GM06990 (cell line): ENCODE measurements at regions not wholly inside any gene's neighbourhood (a gene's known extent, or its start where the extent isn't known, plus 50 kb on each side); places are given as distances from the start of the nearest gene placed in this dataset.

Source experiments
- DNase-seq: peaks from one replicate; pipeline ENCODE4 v3.0.0-alpha.2; 2011; ENCODE audit not compliant: insufficient read length; ENCODE audit errors: extremely low read depth
- H3K27me3 ChIP-seq: replicated peaks from 2 replicates; pipeline ENCODE4 v1.6.0; 2011; ENCODE audit warnings: low read length; ENCODE audit not compliant: control insufficient read depth, insufficient read depth
- H3K36me3 ChIP-seq: 2 replicates; pipeline ENCODE4 v1.5.1; 2011; ENCODE audit warnings: low read length; ENCODE audit not compliant: control insufficient read depth, insufficient read depth
- H3K4me3 ChIP-seq: replicated peaks from 2 replicates; pipeline ENCODE4 v1.5.1; 2011; ENCODE audit warnings: low read depth, mild to moderate bottlenecking, control low read depth, low read length
- CTCF ChIP-seq: IDR thresholded peaks from 2 replicates; pipeline ENCODE4 v1.5.1; 2011; ENCODE audit warnings: low read length, control low read depth, mild to moderate bottlenecking, inconsistent platforms; ENCODE audit not compliant: insufficient read depth, poor library complexity, severe bottlenecking

DNA sequence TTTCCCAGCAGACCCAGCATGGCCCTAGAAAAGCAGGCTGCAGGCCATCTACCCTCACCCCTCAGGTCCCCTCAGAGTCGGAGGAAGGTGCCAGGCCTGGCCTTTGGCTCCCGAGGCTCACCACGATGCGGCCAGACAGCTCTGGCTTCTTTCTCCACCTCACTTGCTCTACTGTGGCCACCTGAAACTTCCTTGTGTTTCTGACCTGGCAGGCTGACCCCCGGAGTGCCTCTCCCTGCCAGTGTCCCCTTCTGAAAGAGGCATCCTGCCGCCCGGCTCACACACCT, 375.0 kb upstream of the HS6ST1 start:
- Histone ChIP-seq H3K36me3 (no peaks in the 10 kb centered on the region), H3K4me3 (no peak overlapping the region), H3K27me3 (no peaks in the 10 kb centered on the region; the same call in 1 of the 2 replicates)
- no peak for TF ChIP-seq CTCF
- no peak for DNase-seq

- Histone ChIP-seq H3K36me3 (no peaks in the 10 kb centered on the region), H3K27me3 (no peaks in the 10 kb centered on the region; the same call in 1 of the 2 replicates), H3K4me3 (no peak overlapping the region)
- DNase-seq = no peak
- TF ChIP-seq CTCF = no peak
Measured at GRCh38 chr2:128695646-128696220, 377.1 kb upstream of the HS6ST1 start.

DNA sequence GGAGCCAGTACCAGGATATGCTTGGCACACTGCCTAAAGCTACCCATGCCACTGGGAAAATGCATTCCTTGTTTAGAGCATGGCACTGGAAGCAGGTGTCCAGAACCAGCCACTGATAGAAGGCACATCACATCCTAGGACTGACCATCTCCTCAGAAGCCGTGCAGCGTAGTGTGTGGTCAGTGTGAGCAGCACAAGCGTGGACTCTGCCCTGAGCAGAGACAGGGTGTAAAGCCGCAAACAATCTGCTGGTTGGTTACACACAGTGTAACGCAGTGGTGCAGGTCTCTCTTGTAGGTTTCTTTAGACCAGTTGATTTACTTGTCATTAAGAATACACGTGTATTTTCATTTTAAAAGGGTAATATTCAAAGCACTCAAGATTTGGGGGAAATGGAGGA, 377.8 kb upstream of the HS6ST1 start:
- H3K36me3 ChIP-seq = no peaks in the 10 kb centered on the region
- H3K27me3 ChIP-seq = no peaks in the 10 kb centered on the region; the same call in 1 of the 2 replicates
- H3K4me3 ChIP-seq = no peak overlapping the region
- no peak for TF ChIP-seq CTCF
- DNase-seq = no peak

DNA sequence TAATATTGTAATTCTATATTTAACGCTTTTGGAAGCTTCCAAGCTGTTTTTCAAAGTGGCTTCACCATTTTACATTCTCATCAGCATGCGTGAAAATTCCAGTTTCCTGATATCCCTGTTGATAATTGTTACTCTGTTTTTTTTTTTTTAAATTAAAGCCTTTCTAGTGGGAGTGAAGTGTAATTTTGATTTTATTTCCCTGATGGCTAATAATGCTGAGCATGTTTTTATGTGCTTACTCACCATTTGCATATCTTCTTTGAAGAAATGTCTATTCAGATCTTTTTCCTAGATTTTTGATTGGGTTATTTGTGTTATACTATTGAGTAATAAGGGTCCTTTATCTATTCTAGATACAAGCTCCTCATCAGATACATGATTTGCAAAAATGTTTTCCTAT, 382.8 kb upstream of the HS6ST1 start:
- DNase-seq = no peak
- Histone ChIP-seq H3K4me3 (no peak overlapping the region), H3K36me3 (no peaks in the 10 kb centered on the region), H3K27me3 (no peaks in the 10 kb centered on the region)
- TF ChIP-seq CTCF = no peak

DNA sequence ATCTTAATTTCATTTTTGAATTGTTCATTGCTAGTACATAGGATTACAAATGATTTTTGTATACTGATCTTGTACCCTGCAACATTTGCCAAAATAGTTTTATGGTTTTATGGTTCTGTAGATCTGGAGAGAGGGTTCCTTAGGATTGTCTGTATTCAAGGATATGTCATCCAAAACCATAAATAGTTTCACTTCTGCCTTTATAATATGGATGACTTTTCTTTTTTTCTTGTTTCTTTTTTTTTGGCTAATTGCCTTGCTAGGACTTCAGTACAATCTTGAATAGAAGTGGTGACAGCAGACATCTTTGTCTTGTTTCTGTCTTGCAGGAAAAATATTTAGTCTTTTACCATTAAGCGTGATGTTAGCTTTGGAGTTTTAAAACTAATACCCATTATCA, 383.9 kb upstream of the HS6ST1 start:
- Histone ChIP-seq H3K4me3 (no peak overlapping the region), H3K36me3 (no peaks in the 10 kb centered on the region), H3K27me3 (no peaks in the 10 kb centered on the region)
- no peak for TF ChIP-seq CTCF
- no peak for DNase-seq
